ENCODE measurements at regions not wholly inside any gene's neighbourhood (a gene's known extent, or its start where the extent isn't known, plus 50 kb on each side); places are given as distances from the start of the nearest gene placed in this dataset.
"Not testable (repeated sequence)": the region's sequence is repeated elsewhere in the genome, so short reads cannot be mapped to it uniquely, and the experiment has no call there.

DNA sequence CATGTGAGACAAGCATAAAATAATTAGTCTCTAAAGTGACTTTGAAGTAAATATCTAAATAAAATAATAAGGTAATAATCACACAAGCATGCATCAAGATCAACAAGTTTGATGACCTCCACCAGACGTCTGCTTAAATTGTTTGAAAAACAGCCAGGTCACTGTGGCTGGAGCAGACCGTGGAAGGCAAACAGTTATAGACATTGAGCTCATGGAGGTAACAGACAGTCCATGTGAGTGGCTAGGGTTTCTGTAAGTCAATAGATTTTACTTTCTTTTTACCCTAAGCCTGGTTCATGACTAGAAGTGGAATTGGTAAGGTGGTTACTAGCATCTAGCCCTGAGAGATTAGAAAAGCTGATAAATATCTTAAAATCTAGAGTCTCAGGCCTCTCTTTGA lies 50.4 kb upstream of the CDY2A start:
- DNase-seq; ATAC-seq; H3K4me1 ChIP-seq; H3K27me3 ChIP-seq; H3K9me3 ChIP-seq; H3K4me3 ChIP-seq; intact Hi-C loops (cut with DNase I); H3K36me3 ChIP-seq (replicated peaks in 1 of 2; ENCODE audit: insufficient read depth in 1 of 2, low read depth in 2 of 2); H3K27ac ChIP-seq: not testable (repeated sequence)
- WGBS, 2 donors: no CpG with 5 or more reads among the region's 2 CpGs

DNA sequence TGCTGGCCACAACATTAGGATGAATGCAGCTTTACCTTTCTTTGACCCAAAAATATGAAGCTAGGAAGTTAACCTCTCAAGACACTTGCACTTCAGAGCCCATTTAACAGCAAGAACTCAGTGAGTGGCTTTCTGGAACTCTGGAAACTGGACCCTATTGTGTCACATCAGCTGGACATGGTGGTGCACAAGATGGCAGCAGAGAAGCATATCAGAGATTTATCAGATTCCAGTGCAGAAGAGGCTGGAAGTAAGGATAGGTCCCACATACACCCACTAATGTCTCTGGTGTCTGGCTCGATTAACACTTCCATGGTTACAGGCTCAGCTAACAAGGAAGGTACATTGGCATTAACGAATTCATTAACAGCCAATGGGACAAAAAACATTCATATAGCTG lies 72.2 kb upstream of the CDY2B start:
- Histone ChIP-seq H3K36me3 (replicated peaks in 1 of 2; ENCODE audit: insufficient read depth in 1 of 2, low read depth in 2 of 2) (no peaks in the 10 kb centered on the region), H3K4me1 (no peaks in the 10 kb centered on the region), H3K4me3 (no peak overlapping the region), H3K9me3 (no peaks in the 10 kb centered on the region), H3K27ac (no peak overlapping the region), H3K27me3 (no peaks in the 10 kb centered on the region)
- TF ChIP-seq, protein P1, sequence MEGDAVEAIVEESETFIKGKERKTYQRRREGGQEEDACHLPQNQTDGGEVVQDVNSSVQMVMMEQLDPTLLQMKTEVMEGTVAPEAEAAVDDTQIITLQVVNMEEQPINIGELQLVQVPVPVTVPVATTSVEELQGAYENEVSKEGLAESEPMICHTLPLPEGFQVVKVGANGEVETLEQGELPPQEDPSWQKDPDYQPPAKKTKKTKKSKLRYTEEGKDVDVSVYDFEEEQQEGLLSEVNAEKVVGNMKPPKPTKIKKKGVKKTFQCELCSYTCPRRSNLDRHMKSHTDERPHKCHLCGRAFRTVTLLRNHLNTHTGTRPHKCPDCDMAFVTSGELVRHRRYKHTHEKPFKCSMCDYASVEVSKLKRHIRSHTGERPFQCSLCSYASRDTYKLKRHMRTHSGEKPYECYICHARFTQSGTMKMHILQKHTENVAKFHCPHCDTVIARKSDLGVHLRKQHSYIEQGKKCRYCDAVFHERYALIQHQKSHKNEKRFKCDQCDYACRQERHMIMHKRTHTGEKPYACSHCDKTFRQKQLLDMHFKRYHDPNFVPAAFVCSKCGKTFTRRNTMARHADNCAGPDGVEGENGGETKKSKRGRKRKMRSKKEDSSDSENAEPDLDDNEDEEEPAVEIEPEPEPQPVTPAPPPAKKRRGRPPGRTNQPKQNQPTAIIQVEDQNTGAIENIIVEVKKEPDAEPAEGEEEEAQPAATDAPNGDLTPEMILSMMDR (IDR thresholded peaks at IDR 0.05): peak in 1 of 7 experiments; percentile 6
- TF ChIP-seq POLR2A (IDR thresholded peaks at IDR 0.05): no peak
- intact Hi-C loops (cut with DNase I): no loop called here
- DNase-seq (no peak), ATAC-seq (no peak)
- WGBS, 2 donors: 50 to 59% methylated on average over 2 of the region's 2 CpGs

DNA sequence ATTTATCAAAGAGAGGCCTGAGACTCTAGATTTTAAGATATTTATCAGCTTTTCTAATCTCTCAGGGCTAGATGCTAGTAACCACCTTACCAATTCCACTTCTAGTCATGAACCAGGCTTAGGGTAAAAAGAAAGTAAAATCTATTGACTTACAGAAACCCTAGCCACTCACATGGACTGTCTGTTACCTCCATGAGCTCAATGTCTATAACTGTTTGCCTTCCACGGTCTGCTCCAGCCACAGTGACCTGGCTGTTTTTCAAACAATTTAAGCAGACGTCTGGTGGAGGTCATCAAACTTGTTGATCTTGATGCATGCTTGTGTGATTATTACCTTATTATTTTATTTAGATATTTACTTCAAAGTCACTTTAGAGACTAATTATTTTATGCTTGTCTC lies 50.4 kb upstream of the CDY2B start:
- H3K36me3 ChIP-seq (replicated peaks in 1 of 2; ENCODE audit: insufficient read depth in 1 of 2, low read depth in 2 of 2); DNase-seq; H3K4me1 ChIP-seq; intact Hi-C loops (cut with DNase I); H3K4me3 ChIP-seq; H3K9me3 ChIP-seq; ATAC-seq; H3K27ac ChIP-seq; H3K27me3 ChIP-seq: not testable (repeated sequence)
- no CpG with 5 or more reads among the region's 2 CpGs for whole genome bisulfite sequencing, 2 donors
